Fibroblast of upper back skin (primary cell): ENCODE measurements at regions not wholly inside any gene's neighbourhood (a gene's known extent, or its start where the extent isn't known, plus 50 kb on each side); places are given as distances from the start of the nearest gene placed in this dataset.
"Not testable (repeated sequence)": the region's sequence is repeated elsewhere in the genome, so short reads cannot be mapped to it uniquely, and the experiment has no call there.

Experiments used
- DNase-seq: peaks from one replicate; pipeline ENCODE4 v3.0.0-alpha.2; 2013

GRCh38 chrX:74179990-74180389, 124.0 kb upstream of the ZCCHC13 start:
- no peak for DNase-seq

DNA sequence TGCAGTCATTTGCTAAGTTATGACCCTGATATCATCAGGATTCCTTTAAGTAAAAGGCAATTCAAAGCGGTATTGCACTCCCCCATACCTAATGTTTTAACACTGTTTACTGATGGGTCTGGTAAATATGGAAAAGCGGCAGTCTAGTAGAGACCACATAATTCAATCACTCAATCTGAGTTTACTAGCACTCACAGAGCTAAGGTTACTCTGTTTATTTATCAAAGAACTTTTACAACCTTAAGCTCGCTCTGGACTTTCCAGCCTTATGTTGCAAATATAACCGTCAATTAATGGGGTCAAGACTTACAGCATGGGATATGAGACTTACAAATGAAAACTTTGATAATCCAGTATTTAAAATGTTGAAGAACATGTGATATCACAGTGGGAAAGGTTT, 124.5 kb upstream of the ZCCHC13 start:
- DNase-seq: no peak

GRCh38 chrX:74179071-74179470, 124.9 kb upstream of the ZCCHC13 start:
- DNase-seq: peak; percentile 36

GRCh38 chrX:74178536-74178935, 125.4 kb upstream of the ZCCHC13 start:
- no peak for DNase-seq

DNA sequence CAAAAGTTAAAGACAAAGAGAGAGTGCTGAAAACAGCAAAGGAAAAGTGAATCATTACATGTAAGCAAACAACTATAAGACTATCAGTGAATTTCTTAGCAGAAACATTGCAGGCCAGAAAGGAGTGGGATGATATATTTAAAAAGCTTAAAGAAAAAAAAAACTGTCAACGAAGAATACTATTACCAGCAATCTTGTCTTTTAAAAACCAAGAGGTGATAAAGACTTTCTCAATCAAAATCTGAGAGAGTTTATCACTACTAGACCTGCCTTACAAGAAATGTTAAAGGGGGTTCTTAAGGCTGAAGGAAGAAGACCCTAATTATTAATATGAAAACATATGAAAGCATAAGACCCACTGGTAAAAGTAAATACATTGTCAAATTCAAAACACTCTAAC, 132.5 kb upstream of the ZCCHC13 start:
- DNase-seq: no peak

DNA sequence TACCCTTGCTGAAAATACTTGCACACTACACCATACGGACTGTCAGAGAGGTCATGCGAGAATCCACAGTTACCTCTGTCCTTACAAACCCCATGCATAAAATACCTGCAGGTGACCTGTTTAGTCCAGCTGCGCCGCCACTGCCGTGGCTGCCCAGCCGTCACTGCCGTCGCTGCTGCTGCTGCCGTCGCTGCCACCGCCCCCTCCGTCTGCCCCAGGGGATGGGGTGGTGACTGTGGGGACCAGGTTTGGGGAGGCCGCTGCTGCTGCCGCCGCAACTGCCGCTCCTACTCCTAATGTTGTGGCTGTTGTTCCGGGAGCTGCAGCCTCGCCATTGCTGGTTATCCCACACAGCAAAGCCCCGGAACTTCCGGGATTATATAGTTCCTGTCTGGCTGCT, 141.8 kb upstream of the ZCCHC13 start:
- DNase-seq: no peak

GRCh38 chrX:74160816-74161215, 143.2 kb upstream of the ZCCHC13 start:
- DNase-seq: no peak

- no peak for DNase-seq
These were observed 143.6 kb upstream of the ZCCHC13 start for GRCh38 chrX:74160358-74160757.

GRCh38 chrX:74147439-74147838, 156.5 kb upstream of the ZCCHC13 start:
- no peak for DNase-seq

GRCh38 chrX:74138943-74139342, 165.0 kb upstream of the ZCCHC13 start:
- DNase-seq: no peak

- DNase-seq: peak; percentile 59
These were observed 170.7 kb upstream of the ZCCHC13 start for GRCh38 chrX:74133156-74133796.

GRCh38 chrX:74132280-74132679, 171.7 kb upstream of the ZCCHC13 start:
- no peak for DNase-seq

DNA sequence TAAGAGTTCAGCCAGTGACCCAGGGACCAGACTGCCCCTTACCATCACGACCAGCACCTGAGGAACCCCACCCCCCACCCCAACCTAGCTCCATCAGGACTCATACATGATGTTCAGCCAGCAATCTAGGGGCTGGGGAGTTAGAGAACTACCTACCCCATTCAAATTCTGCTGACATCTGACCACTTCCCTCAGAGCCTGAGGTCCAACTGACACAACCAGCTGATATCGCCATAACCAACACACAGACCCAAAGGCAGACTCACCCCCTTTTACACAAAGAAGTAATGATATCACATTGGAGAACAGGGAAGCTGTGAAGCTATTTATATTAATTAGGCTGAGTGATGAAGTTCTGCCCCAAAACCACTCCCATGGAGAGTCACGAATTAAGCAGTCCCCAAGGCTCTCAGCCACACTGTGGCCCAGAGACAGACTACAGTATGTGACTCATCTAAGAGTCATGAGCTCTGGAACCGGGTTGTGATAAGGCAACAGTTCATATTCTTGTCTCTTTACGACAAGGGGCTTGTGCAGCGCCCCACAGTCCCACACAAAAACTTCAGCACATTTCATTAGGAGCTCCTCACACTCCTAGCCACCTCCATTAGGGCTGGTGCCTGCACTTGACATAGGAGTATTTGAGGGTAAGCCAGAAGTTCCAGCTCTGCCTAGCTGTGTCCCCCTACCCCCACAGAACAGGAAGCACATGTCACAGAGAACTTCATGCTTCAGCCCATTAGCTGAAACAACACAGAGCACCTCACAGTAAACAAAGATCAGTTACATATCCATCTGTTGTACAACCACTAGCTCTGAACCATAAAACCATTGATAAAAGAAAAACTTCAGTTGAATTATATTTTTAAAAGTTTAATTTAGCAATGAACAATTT, 184.7 kb upstream of the ZCCHC13 start:
- DNase-seq: peak; percentile 38

GRCh38 chrX:74117962-74118902, 185.7 kb upstream of the ZCCHC13 start:
- DNase-seq: no peak

- DNase-seq: no peak
These were observed 192.7 kb upstream of the ZCCHC13 start for GRCh38 chrX:74111245-74111644.

DNA sequence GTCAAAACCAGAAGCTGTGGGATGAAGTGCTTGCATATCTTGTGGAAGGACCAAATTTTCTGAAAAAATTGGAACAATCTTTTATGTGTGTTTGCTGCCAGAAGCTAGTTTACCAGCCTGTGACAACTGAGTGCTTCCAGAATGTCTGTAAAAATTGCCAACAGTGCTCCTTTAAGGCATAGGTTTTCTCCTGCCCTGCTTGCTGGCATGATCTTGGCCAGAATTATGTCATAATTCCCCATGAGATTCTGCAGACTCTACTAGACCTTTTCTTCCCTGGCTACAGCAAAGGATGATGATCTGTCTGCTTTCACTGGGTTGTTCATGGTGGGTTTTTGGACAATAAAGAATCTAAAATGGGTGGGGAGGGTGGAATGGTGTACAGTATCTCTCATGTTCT, 196.3 kb upstream of the ZCCHC13 start:
- DNase-seq: no peak

DNA sequence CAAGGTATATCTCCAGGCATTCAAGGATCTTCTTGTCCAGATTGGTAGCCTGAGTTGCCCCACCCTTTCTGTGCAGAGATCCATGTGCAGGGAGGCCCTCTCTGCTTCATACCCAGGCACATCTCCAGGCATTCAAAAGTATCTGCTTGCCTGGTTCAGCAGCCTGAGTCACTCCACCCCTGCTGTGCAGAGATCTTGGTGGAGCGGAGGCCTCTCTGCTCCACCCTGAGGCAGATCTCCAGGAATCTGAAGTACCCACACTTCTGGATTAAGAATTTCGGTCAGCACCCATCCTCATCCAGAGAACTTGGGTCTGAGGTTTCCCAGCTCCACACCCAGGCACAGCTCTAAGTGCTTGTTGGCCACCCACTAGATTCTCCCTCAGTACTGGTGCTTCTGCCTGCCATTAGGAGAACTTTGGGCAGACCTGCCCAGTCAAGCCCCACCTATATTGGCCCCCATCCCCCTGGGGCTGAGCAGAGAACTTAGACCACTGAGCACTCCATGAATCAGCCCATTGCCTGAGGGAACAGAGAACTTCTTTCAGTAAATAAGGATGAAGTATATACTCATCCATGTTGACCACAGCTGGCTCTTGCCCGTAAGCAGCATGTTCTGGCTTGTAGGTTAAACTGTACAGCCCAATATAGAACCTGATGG, 199.5 kb upstream of the ZCCHC13 start:
- peak; percentile 7 for DNase-seq

- DNase-seq: not testable (repeated sequence)
These were observed 205.6 kb upstream of the ZCCHC13 start for GRCh38 chrX:74098407-74098806.

- no peak for DNase-seq
These were observed 213.9 kb upstream of the ZCCHC13 start for GRCh38 chrX:74090049-74090448.

DNA sequence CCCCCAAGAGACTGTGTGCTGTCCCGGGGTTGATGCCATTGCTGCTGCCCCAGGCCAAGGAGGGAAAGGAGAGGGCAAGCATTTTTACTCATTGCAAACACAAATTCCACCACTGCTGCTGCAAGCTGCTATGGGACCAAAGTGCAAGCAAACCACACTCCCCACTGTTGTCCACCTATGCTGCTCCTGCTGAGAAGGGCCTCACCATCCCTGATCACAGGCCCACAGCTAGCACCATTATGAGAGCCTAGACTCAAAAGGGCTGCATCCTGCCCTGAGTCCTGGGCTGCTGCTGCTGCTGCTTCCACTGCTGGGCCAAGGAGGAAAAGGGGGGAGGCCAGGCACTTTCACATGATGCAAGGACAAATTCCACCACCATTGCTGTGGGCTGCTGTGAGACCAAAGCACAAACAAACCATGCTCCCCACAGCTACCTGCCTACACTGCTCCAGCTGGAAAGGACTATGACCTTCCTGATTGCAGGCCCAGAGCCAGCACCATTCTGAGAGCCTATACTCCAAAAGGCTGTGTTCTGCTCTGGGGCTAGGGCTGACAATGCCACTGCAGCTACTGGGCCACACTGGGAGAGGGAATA, 218.2 kb upstream of the ZCCHC13 start:
- no peak for DNase-seq

DNA sequence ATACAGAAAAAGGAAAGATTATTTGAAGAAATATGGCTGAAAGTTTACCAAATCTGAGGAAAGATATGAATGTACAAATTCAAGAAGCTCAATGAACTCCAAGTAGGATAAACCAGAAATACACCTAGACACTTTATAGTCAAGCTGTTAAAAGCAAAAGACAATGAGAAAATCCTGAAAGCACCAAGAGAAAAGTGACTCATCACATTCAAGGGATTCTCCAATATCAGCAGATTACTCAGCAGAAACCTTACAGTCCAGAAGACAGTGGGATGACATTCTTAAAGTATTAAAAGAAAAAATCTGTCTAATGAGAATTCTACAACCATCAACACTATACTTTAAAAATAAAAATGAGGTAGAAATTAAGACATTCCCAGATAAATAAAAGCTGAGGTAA, 223.8 kb upstream of the ZCCHC13 start:
- DNase-seq: no peak

DNA sequence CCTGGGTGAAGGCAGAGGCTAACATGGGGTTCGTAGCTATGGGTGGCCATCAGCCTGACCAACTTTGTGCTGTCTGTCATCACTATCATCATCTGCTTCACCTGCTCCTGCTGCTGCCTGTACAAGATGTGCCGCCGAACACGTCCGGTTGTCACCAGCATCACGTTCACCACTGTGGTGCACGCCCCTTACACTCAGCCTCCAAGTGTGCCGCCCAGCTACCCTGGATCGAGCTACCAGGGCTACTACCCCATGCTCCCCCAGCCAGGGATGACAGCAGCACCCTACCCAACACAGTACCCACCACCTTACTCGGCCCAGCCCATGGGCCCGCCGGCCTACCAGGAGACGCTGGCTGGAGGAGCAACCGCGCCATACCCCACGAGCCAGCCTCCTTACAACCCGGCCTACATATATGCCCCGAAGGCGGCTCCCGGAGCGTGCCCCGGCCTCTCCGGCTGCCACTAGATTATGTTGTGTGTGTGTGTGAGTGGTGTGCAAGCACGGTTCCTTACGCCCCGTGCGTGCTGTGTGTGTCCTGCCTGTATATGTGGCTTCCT, 213.4 kb upstream of the XIST start:
- no peak for DNase-seq
